ENCODE measurements at regions not wholly inside any gene's neighbourhood (a gene's known extent, or its start where the extent isn't known, plus 50 kb on each side); places are given as distances from the start of the nearest gene placed in this dataset.

- DNase-seq, result no peak
Observed at GRCh38 chr4:80145739-80146138, 51.6 kb upstream of the PRDM8 start.

GRCh38 chr4:80144676-80145470 lies 52.4 kb upstream of the PRDM8 start:
- DNase-seq, result no peak

GRCh38 chr4:80143307-80143679 lies 54.0 kb upstream of the PRDM8 start:
- DNase-seq, result no peak

GRCh38 chr4:80142394-80143306 lies 54.7 kb upstream of the PRDM8 start:
- DNase-seq, result no peak

- no peak for DNase-seq
Observed at GRCh38 chr4:80141543-80141942, 55.8 kb upstream of the PRDM8 start.

- no peak for DNase-seq
Observed at GRCh38 chr4:80140194-80140593, 57.1 kb upstream of the PRDM8 start.

- no peak for DNase-seq
Observed at GRCh38 chr4:80139671-80140070, 57.6 kb upstream of the PRDM8 start.

GRCh38 chr4:80138551-80139538 lies 58.5 kb upstream of the PRDM8 start:
- DNase-seq, result peak; percentile 57

GRCh38 chr4:80137631-80138030 lies 59.7 kb upstream of the PRDM8 start:
- DNase-seq, result no peak

GRCh38 chr4:80136270-80136669 lies 61.0 kb upstream of the PRDM8 start:
- no peak for DNase-seq

- no peak for DNase-seq
Observed at GRCh38 chr4:80135702-80136058, 61.6 kb upstream of the PRDM8 start.

- DNase-seq, result no peak
Observed at GRCh38 chr4:80134936-80135701, 62.1 kb upstream of the ANTXR2 start.

- no peak for DNase-seq
Observed at GRCh38 chr4:80133240-80133783, 60.3 kb upstream of the ANTXR2 start.

GRCh38 chr4:80129785-80130184 lies 56.8 kb upstream of the ANTXR2 start:
- DNase-seq, result no peak

- DNase-seq, result no peak
Observed at GRCh38 chr4:80128941-80129340, 55.9 kb upstream of the ANTXR2 start.

- DNase-seq, result no peak
Observed at GRCh38 chr4:80127870-80128419, 54.9 kb upstream of the ANTXR2 start.

GRCh38 chr4:80126435-80126834 lies 53.4 kb upstream of the ANTXR2 start:
- no peak for DNase-seq

GRCh38 chr4:80125252-80126177 lies 52.5 kb upstream of the ANTXR2 start:
- no peak for DNase-seq

- no peak for DNase-seq
Observed at GRCh38 chr4:80124246-80125211, 51.5 kb upstream of the ANTXR2 start.
